G401.6 (cell line): ENCODE measurements at regions not wholly inside any gene's neighbourhood (a gene's known extent, or its start where the extent isn't known, plus 50 kb on each side); places are given as distances from the start of the nearest gene placed in this dataset.

Experiments
- FAIRE-seq: peaks from 2 replicates; lab custom pipeline; 2012; peaks lifted over from hg19 to GRCh38; lab: Jason Lieb, UNC

- FAIRE-seq, result no peak
These were observed 241.2 kb upstream of the TANK start for GRCh38 chr2:160918906-160919503.

DNA sequence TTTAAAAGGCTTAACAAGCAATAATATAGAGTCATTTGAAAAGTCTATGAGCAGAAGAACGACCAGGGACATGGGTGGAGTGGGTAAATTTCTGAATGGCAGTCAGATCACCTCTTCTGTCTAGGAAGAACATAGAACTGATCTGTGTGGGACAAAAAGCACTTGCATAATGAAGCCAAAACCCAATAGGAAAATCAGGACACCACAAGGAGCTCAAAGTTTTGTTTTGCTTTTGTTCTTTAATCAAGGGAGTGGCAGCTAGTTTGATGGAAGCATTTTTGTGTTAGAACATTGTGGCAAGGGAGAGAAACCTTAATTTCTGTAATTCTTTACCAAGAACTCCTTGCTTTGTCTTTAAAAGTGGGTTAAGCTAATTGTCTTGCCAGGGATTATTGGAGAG lies 240.2 kb upstream of the TANK start:
- FAIRE-seq, result no peak

DNA sequence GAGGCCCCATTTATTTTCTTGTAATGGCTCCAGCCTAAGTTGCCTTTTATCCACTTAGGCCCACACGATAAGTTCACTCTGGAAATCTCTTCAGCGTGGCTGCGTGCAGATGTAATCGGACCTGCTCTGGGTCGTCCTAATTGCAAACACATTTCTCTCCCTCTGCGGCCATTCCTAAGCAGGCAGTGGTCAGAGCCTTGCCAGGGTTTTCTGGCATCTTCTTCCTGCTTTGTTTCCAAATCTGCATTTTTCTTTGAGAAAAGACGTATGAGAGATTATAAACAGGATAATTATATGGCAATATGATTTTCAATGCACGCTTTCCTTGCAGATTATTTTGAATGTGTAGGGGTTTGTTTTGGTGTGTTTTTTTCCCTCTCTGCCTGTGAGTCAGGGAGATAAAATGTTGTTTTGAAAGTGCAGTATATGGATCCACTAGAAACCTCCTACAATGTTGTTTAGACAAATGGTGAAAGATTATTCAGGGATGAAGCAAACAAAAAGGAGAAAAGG lies 239.4 kb upstream of the TANK start:
- no peak for FAIRE-seq

- no peak for FAIRE-seq
These were observed 238.8 kb upstream of the TANK start for GRCh38 chr2:160921386-160921964.

- FAIRE-seq, result no peak
These were observed 235.3 kb upstream of the TANK start for GRCh38 chr2:160924936-160925353.

DNA sequence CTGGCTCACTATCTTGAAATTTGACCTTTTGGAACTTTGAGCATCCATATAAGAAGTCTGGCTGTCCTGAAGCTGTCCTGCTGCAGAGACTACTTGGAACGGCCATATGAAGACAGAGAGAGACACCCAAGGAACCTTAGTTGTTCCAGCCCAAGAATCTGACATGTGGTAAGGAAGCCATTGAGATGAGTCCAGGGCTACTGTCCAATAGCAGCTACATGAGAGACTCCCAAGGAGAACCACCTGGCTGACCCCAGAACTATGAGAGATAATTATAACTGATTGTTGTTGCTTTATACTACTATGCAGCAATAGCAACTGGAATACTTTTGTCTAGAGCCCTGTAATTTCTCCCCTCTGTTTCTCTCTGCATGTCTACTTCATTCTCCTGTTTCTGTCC lies 234.3 kb upstream of the TANK start:
- no peak for FAIRE-seq

DNA sequence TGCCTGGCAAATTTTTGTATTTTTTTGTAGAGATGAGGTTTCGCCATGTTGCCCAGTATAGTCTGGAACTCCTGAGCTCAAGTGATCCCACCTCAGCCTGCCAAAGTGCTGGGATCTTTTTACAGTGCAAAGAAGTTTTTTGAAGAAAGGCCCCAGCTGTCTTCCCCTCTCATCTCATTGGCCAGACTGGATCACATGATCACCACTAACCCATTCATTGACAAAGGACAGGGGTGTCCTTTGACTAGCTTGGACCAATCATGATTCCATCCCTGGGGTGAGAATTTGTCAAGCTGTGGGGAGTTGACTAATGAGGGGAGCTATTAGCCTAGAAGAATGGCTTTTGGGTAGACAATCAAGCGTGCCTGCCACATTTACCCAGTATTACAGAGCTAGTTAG lies 232.9 kb upstream of the TANK start:
- FAIRE-seq, result no peak

- FAIRE-seq, result no peak
These were observed 231.3 kb upstream of the TANK start for GRCh38 chr2:160928854-160929301.

GRCh38 chr2:160931531-160931930 lies 228.7 kb upstream of the TANK start:
- no peak for FAIRE-seq

GRCh38 chr2:160932960-160933359 lies 227.3 kb upstream of the TANK start:
- FAIRE-seq, result no peak

DNA sequence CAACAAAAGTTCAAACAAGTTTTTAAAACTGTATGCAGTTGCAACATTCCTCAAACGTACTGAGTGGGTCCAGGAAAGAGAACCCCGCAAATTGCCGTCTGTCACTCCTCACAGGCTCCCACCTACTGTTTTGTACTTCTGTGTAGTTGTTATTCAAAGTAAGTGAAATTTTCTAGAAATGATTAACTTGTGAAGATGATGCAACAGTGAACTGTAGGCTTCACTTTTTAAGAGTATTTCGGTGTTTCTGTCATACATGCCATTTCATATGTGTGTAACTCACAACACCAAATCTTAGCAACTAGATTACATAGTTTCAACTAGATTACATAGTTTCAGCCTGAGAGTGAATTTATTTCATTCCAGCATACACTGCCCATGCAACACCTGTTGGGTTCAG lies 226.0 kb upstream of the TANK start:
- FAIRE-seq, result no peak

DNA sequence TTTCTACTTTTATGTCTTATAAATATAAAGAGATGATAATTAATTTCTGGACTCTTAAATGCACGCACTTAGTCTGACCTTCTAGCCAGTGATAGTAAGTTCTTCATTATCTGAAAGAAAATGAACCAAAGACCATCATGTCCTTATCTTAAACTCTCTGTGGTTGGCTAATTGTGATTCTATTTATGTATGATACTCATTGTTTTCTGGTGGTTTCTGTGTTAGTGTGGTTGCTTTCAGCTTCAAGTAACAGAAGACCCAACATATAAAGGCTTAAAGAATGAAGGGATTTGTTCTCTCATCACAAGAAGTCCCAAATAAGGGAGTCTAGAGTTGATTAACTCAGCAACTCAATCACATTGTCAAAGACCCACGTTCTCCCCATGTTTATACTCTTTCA lies 225.2 kb upstream of the TANK start:
- FAIRE-seq, result no peak

DNA sequence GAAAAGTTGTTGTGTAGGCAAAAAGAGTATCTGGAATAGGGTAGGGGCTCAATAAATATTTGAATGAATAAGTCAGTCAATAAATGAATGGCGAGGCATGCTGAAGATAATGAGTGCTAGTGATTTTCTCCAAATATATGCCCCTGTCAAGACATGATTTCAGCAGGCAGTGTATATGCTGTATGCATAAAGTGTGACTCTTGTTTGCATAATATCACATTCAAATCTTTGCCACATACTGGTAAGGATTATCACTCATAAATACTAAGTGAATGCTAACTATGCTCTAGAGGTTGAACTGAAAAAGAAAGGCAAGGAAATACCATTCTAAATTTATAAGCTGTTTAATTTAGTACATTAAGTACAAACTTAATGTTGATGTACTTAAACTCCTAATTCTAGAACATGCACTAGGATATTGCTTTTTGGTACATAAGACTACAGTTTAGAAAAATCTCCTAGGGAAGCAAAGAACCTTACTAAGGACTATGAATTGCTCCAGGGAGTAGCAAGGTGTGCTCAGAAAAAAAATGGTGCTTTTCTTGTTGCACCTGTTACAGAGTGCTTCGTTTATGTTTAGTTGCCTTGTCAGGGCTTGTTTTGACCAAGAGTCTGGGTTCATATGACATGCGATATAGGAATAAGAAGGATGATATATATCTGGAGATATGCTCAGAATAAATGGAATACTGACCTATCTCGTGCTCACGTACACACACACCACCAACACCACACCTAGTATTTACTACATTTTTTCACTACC lies 224.0 kb upstream of the TANK start:
- FAIRE-seq, result no peak

DNA sequence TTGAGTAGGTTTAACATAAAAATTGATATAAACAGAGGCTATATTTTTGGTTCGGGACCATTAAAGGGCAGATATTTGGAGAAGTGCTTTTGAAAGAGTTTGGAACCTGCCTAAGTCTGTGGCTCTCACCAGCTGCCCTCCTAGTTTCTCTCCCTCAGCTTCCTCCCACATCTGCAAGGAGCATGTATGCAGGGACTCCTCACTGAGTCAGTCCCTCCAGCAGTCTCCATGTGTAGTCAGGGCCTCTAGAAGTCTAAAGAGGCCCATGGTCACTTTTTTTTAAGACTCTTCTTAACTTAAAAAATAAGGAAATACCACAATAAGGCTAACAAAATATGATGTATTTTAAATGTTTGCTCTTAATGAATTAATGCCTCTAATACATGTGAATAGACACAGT lies 220.0 kb upstream of the TANK start:
- no peak for FAIRE-seq

DNA sequence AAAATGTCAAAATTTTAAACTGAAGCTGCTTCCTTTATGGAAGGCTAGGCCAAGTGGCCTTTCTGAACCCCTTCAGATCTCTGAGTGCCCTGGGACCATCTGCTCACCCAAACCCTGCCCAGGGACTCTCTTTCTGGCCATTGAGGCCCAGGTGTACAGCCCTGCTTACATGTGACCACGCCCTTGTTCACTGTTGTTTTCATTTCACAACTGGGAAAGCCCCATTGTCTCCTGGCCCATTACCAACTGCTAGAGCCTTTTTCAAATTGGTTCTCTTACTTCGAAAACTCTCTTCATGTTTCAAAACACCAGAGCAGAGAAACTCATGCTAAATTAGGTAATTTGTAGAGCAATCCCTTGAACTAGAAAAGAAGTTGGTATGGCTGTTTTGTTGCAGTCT lies 219.5 kb upstream of the TANK start:
- FAIRE-seq, result no peak

- no peak for FAIRE-seq
These were observed 218.9 kb upstream of the TANK start for GRCh38 chr2:160941290-160941846.

DNA sequence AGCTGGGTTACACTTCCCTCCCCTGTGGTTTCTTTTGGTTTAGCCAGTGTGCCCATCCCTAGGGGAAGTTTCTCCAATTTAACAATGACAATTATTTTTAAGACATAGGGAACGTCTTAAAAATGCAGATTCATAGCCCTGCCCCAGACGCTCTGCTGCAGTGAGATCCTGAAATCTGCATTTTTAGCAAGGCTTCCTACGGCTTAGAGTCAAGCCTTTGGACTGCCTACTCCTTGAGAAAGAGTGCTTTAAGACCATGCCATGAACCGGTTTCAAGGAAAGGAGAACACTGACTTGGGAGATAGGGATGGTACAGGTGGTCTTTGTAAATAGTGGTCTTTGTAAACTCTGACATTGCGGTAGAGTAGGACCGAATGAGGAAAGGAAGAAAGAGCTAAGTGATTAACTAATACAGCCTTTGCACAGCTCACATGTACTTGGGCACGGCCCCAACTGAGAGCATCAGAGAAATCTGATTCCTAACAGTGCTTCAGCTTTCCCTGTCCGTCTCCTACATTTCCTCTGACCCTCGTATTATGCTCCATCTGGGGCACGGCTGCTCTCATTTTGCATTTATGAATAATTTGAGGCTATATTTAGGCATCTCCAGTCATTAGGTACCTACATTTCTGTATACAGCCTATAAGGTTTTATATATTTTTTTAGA lies 217.6 kb upstream of the TANK start:
- FAIRE-seq, result no peak

GRCh38 chr2:160943414-160943813 lies 216.8 kb upstream of the TANK start:
- no peak for FAIRE-seq

DNA sequence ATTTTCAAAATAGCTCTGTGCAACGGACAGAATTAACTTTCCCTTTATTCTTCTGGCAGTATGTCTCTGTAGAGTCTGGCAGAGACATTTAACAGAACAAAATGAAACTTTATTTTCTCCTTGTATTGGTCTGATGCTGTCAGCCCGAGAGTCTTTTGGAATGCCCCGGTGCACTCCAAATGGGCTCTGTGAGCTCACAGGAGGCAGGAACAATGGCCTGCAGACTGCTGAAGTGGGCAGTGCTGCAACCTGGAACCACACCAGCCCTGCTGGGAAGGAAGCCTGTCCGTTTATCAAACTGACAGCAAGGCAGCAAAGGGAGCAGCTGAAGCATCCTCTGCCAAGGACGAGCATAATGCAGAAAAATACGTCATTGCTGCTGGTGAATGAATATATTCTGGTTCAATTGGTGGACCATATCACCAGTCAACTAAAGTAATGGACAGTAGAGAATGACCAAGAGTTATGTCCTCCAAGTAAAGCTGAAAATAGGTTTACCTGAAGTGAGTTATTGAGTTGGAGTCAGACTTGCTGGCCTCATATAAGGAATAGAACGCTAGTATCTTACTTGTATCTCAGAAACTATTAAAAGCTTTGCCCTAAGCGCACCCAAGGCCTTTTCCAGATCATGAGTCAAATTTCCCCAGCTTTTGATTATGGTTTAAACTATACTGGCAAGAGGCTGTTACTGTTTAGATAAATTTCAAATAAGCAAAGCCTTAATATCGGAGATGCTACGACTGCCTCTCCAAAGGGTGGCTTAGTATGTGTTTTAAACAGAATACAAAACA lies 207.6 kb upstream of the TANK start:
- no peak for FAIRE-seq

GRCh38 chr2:160955578-160955977 lies 204.7 kb upstream of the TANK start:
- FAIRE-seq, result no peak

DNA sequence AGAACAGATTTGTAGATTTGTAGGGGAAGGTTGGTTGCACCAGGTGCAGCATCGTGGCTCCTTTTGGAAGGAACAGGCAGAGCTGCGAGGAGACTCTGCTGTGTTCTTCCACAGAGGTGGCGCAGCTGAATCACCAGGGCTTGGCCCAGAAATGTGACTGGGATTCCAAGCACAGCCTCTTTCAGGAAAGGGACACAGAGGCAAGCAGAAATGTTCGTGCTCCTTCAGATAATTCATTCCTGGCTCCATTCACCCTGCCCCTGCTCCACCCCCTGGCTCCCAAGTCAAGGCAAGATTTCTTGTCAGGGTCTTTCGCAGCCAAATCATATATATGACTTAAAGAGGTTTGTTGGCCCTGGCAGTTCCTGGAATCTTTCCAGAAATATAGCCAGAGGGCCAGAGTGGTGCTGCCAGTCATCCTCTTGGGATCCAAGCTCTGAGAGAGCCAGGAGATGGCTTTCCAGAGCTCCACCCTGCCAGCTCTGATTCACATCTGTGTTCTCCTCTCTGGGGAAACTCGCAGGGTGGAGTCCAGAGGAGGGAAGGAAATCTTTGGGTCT lies 203.9 kb upstream of the TANK start:
- FAIRE-seq, result no peak

DNA sequence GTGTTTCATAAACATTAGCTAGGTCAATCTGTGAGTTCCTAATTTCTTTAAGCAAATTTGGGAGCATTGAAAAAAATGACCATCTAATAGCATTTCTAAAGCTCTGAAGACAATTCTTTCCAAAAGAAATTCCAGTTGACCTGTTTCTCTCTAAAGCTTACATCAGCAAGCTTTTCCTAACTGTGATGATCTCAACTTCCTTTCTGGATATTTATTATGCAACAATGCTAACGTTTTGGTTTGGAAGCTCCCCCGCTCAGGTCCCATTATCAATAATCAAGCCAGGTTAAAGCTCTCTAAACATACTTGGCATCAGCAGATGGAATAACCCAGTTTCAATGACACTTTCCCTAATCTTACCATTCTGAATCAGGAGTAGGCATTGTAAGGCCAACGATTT lies 196.3 kb upstream of the TANK start:
- FAIRE-seq, result no peak
